GM13976 (cell line): ENCODE measurements at regions not wholly inside any gene's neighbourhood (a gene's known extent, or its start where the extent isn't known, plus 50 kb on each side); places are given as distances from the start of the nearest gene placed in this dataset.

Experiments
- DNase-seq: peaks from one replicate; pipeline ENCODE4 v3.0.0; 2012; ENCODE audit warnings: low spot score
- CTCF ChIP-seq: IDR thresholded peaks from 2 replicates; pipeline ENCODE4 v1.5.1; 2012; ENCODE audit warnings: borderline replicate concordance, mild to moderate bottlenecking; ENCODE audit not compliant: insufficient read depth; ENCODE audit errors: extremely low read depth, missing control alignments, control extremely low read depth
- in situ Hi-C: fragments of 300-500 bp; cut with MboI; formaldehyde crosslinking; loops from one replicate; pipeline ENCODE4 v1.12.0; 2022; ENCODE audit warnings: low sequenced_read_pairs, mixed read lengths, inconsistent platforms; ENCODE audit not compliant: unreplicated experiment

- TF ChIP-seq CTCF: no peak
- no peak for DNase-seq
- in situ Hi-C loops: no loop called here
These were observed 235.4 kb downstream of the PTPRU start for GRCh38 chr1:29471487-29472313.

GRCh38 chr1:29470788-29471119 is 234.4 kb downstream of the PTPRU start:
- DNase-seq: no peak
- no peak for TF ChIP-seq CTCF
- in situ Hi-C loops: no loop called here

GRCh38 chr1:29470087-29470787 is 233.9 kb downstream of the PTPRU start:
- DNase-seq: no peak
- in situ Hi-C loops: no loop called here
- no peak for TF ChIP-seq CTCF

- in situ Hi-C loops: no loop called here
- no peak for DNase-seq
- no peak for TF ChIP-seq CTCF
These were observed 233.1 kb downstream of the PTPRU start for GRCh38 chr1:29469457-29469856.

- TF ChIP-seq CTCF: no peak
- in situ Hi-C loops: no loop called here
- no peak for DNase-seq
These were observed 231.9 kb downstream of the PTPRU start for GRCh38 chr1:29467989-29468900.

- no peak for TF ChIP-seq CTCF
- in situ Hi-C loops: no loop called here
- DNase-seq: no peak
These were observed 229.9 kb downstream of the PTPRU start for GRCh38 chr1:29466258-29466657.
